GM21423 (cell line): ENCODE measurements at regions not wholly inside any gene's neighbourhood (a gene's known extent, or its start where the extent isn't known, plus 50 kb on each side); places are given as distances from the start of the nearest gene placed in this dataset.

Experiments used
- ATAC-seq: cut with Tn5 transposase; IDR thresholded peaks from one replicate; pipeline ENCODE4 v1.9.1; 2021; ENCODE audit warnings: mild to moderate bottlenecking, moderate library complexity; ENCODE audit not compliant: unreplicated experiment

- no peak for ATAC-seq
These were observed 51.9 kb upstream of the DBX2 start for GRCh38 chr12:45102818-45103217.

- ATAC-seq, result no peak
These were observed 55.1 kb upstream of the DBX2 start for GRCh38 chr12:45105996-45106395.

GRCh38 chr12:45112306-45112705 is 61.4 kb upstream of the DBX2 start:
- no peak for ATAC-seq

GRCh38 chr12:45121224-45121623 is 70.3 kb upstream of the DBX2 start:
- no peak for ATAC-seq

- no peak for ATAC-seq
These were observed 72.0 kb upstream of the DBX2 start for GRCh38 chr12:45122768-45123380.

GRCh38 chr12:45124485-45125155 is 73.7 kb upstream of the DBX2 start:
- ATAC-seq, result no peak

- no peak for ATAC-seq
These were observed 75.1 kb upstream of the DBX2 start for GRCh38 chr12:45125997-45126396.

- no peak for ATAC-seq
These were observed 77.7 kb upstream of the DBX2 start for GRCh38 chr12:45128637-45129036.

- peak; percentile 75 for ATAC-seq
These were observed 80.0 kb upstream of the DBX2 start for GRCh38 chr12:45130881-45131281.

GRCh38 chr12:45131506-45131905 is 80.6 kb upstream of the DBX2 start:
- no peak for ATAC-seq

GRCh38 chr12:45138609-45139008 is 77.3 kb upstream of the ANO6 start:
- no peak for ATAC-seq

GRCh38 chr12:45148006-45148405 is 67.9 kb upstream of the ANO6 start:
- ATAC-seq, result no peak

- no peak for ATAC-seq
These were observed 67.3 kb upstream of the ANO6 start for GRCh38 chr12:45148619-45149018.

GRCh38 chr12:45165284-45165683 is 50.6 kb upstream of the ANO6 start:
- ATAC-seq, result no peak

GRCh38 chr12:45166056-45166455 is 49.8 kb upstream of the ANO6 start:
- no peak for ATAC-seq
